ENCODE measurements at regions not wholly inside any gene's neighbourhood (a gene's known extent, or its start where the extent isn't known, plus 50 kb on each side); places are given as distances from the start of the nearest gene placed in this dataset.

DNA sequence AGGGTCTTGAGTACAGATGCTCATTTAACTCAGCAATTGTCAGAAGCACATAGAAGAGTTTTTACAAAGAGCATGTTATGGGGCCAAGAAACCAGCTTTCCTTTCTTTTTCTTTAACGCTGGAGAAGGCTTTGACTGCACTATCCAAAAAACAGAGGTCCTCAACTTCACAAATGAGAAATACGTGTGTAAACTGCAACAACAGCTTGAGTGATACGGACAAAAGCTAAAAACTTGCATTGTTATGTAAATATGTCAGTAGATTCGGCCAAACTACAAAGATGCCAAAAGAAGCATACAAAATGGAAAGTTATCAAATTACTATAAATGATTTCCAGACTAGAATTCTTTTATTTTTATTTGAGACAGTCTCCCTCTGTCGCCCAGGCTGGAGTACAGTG is 62.4 kb upstream of the C10orf90 start:
- TF ChIP-seq POLR2A (IDR thresholded peaks at IDR 0.05) (no peak), POLR2AphosphoS5 (IDR thresholded peaks at IDR 0.05) (no peak), EP300 (IDR thresholded peaks at IDR 0.05) (no peak)
- TF ChIP-seq, protein P1, sequence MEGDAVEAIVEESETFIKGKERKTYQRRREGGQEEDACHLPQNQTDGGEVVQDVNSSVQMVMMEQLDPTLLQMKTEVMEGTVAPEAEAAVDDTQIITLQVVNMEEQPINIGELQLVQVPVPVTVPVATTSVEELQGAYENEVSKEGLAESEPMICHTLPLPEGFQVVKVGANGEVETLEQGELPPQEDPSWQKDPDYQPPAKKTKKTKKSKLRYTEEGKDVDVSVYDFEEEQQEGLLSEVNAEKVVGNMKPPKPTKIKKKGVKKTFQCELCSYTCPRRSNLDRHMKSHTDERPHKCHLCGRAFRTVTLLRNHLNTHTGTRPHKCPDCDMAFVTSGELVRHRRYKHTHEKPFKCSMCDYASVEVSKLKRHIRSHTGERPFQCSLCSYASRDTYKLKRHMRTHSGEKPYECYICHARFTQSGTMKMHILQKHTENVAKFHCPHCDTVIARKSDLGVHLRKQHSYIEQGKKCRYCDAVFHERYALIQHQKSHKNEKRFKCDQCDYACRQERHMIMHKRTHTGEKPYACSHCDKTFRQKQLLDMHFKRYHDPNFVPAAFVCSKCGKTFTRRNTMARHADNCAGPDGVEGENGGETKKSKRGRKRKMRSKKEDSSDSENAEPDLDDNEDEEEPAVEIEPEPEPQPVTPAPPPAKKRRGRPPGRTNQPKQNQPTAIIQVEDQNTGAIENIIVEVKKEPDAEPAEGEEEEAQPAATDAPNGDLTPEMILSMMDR (IDR thresholded peaks at IDR 0.05): no peak
